D721Med (cell line): ENCODE measurements at regions not wholly inside any gene's neighbourhood (a gene's known extent, or its start where the extent isn't known, plus 50 kb on each side); places are given as distances from the start of the nearest gene placed in this dataset.

Experiments
- DNase-seq: peaks from one replicate; pipeline ENCODE4 v3.0.0; 2011; ENCODE audit warnings: low spot score; ENCODE audit not compliant: insufficient read length
- FAIRE-seq: peaks from 2 replicates; lab custom pipeline; 2011; peaks lifted over from hg19 to GRCh38; lab: Jason Lieb, UNC
- TF ChIP-seq, protein P1 (sequence below): IDR thresholded peaks from 2 replicates; pipeline ENCODE4 v1.5.1; 2012; ENCODE audit warnings: mild to moderate bottlenecking, control low read depth; ENCODE audit not compliant: insufficient read depth; ENCODE audit errors: missing control alignments

DNA sequence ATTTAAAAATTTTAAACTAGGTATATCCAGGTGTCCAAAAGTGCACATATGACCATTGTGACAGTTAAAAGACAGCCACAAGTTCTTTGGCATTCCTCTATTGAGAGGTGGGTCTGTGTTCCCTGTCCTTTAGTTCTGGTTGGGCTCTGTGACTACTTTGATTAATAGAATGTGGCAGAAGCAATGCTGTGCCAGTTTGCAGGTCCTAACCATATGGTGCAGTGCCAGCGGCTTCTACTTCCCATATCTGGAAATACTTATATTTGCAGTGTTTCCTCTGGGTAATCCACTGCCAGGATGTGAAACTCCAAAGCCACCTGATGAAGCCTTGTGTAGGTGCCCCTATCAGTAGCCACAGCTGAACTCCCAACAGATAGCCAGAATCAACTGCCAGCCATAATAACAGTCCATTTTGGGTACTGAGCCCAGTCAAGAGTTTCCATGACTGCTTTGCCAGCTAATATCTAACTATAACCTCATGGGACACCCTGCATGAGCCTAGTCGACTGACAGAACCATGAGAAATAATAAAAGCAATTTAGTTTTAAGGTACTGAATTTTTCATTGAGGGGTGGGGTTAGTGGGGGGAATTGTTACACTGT is 361.0 kb upstream of the SEMA6A start:
- no peak for FAIRE-seq
- TF ChIP-seq, protein P1, sequence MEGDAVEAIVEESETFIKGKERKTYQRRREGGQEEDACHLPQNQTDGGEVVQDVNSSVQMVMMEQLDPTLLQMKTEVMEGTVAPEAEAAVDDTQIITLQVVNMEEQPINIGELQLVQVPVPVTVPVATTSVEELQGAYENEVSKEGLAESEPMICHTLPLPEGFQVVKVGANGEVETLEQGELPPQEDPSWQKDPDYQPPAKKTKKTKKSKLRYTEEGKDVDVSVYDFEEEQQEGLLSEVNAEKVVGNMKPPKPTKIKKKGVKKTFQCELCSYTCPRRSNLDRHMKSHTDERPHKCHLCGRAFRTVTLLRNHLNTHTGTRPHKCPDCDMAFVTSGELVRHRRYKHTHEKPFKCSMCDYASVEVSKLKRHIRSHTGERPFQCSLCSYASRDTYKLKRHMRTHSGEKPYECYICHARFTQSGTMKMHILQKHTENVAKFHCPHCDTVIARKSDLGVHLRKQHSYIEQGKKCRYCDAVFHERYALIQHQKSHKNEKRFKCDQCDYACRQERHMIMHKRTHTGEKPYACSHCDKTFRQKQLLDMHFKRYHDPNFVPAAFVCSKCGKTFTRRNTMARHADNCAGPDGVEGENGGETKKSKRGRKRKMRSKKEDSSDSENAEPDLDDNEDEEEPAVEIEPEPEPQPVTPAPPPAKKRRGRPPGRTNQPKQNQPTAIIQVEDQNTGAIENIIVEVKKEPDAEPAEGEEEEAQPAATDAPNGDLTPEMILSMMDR = no peak
- DNase-seq = no peak

DNA sequence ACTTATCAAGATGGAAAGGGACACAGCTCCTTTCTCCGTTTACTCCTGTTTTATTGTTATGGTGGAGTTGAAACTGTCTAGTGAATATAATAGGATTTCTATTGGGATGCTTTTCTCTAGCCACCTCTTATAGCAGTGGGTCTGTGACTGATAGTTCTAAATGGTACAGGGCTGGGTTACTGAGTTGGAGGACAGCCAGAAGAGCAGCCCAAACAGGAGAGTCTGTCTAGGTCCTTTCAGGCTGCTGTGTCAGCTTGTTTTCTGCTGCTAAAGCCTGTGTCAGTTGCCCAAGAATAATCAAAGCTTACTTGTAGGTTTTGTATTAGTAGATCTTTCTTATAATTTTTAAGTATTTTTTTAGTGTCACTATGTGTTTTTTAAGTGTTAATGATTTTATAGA is 356.0 kb upstream of the SEMA6A start:
- DNase-seq (no peak), FAIRE-seq (no peak)
- TF ChIP-seq, protein P1 = no peak

DNA sequence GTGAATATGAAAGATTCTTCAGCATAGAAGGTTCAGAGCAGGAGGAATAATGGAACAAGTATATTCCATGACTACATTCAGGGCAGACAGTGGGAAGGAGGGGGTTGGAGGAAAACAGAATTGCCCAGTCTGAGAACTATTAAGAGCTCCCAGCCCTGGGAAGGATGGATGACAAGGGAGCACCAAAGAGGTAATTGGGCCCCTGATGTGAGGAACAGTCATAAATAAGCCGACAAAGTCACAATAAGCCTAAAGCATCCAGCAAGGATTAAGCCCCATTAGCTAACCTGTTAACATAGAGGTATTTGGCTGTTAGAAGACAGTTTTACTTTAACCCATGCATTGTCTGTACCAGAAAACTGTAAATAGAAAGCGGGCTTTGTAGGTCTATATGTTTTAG is 348.7 kb upstream of the SEMA6A start:
- TF ChIP-seq, protein P1 = no peak
- DNase-seq = no peak
- FAIRE-seq = no peak

DNA sequence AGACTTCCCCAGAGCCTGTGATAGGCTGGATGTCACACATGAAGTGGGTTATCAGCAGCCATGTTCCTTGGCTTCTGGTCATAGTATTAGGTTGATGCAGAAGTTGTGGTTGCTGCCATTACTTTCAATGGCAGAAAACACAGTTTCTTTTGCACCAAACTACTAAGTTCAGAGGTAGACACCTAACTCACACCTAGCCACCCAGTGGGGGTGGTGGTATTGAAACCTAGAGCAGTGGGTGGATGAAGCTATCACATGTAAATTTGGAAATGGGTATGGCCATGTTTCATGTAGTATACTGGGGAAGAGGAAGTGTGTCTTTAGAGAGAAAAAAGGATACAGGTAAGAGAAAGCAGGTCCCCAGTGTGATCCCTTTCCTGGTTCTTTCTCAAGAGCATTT is 347.9 kb upstream of the SEMA6A start:
- FAIRE-seq = no peak
- TF ChIP-seq, protein P1 = no peak
- no peak for DNase-seq

DNA sequence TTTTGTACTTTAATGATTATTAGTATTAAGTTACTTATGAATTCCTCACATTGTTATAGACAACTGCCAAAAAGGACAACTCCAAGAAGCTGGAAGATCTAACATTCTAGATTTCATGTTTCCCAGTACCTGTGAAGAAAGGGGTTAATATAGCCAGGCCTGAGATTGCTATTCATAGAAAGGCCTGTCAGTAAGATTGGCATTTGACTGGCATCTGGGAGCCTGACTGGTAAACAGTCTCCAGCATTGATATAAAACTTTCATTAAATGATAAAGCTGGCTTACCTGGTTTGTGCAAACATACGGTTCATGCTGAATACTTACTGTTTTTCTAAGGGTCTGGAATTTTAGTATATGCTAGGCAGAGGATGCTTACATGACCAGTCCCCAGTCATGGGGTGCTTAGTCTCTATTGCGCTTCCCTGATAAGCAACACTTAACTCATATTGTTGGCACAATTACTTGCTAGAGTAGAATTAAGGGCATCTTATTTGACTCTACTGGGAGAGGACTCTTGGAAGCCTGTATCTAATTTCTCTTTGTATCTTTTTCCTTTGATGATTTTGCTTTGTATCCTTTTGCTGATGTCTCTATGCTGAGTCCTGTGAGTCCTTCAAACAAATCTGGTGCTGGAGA is 340.4 kb upstream of the SEMA6A start:
- DNase-seq = no peak
- TF ChIP-seq, protein P1 = no peak
- no peak for FAIRE-seq

DNA sequence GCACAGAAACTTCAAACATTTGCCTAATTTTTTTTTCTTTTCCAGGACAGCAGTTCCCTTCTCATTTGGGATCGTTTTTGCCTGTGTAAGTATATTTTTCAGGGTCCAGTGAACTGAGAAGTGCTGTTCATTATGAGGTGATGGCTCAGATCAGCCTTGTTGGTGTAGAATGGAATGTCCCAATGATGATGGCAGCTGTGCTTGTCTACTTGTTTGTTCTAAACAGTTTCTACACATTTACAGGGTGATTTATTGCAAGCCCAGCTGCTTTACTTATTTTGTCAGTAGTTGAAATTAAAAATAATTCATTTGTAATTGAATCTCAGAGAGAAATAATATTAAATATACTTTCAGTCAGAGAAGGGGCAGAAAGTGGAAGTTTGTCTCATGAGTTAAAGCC is 337.6 kb upstream of the SEMA6A start:
- no peak for DNase-seq
- TF ChIP-seq, protein P1 = no peak
- no peak for FAIRE-seq

DNA sequence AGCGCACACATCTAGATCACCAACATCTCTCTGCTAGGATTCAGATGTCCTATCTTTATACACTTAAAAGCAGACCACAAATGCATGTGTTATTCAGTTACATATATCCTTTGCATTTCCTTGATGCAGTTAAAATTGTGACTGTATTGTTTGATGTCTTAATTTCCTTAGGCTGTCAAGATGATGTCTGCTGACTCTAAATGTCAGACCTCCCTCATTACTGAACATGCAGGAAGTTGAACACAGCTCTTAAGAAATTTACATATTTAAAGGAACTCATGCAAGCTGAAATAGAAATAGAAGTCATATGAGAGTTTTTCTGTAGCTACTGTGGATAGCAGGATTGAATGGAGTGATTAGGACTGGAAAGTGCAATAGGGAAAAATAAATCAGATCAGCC is 336.5 kb upstream of the SEMA6A start:
- DNase-seq (no peak), FAIRE-seq (no peak)
- TF ChIP-seq, protein P1 = no peak
